IgD-negative memory B cell (primary cell): ENCODE measurements at regions not wholly inside any gene's neighbourhood (a gene's known extent, or its start where the extent isn't known, plus 50 kb on each side); places are given as distances from the start of the nearest gene placed in this dataset.

Source experiments
- H3K27ac Mint-ChIP-seq, 3 donors: one replicate each; pipeline ENCODE4 v1.8.0; 2020 to 2022; ENCODE audit warnings: mild to moderate bottlenecking in 3 of 3, mixed read lengths in 3 of 3, moderate library complexity in 1 of 3
- H3K27me3 Mint-ChIP-seq: one replicate; pipeline ENCODE4 v1.8.0; 2021; ENCODE audit warnings: mixed read lengths
- H3K36me3 Mint-ChIP-seq: one replicate; pipeline ENCODE4 v1.8.0; 2020; ENCODE audit warnings: mild to moderate bottlenecking, mixed read lengths
- H3K4me1 Mint-ChIP-seq, 3 donors: one replicate each; pipeline ENCODE4 v1.8.0; 2020 to 2022; ENCODE audit warnings: mixed read lengths in 3 of 3, mild to moderate bottlenecking in 1 of 3
- H3K4me3 Mint-ChIP-seq, 4 donors: one replicate each; pipeline ENCODE4 v1.8.0; 2020 to 2022; ENCODE audit warnings: mild to moderate bottlenecking in 4 of 4, mixed read lengths in 4 of 4, moderate library complexity in 3 of 4
- H3K9me3 Mint-ChIP-seq, 3 donors: one replicate each; pipeline ENCODE4 v1.8.0; 2020 to 2021; ENCODE audit warnings: mixed read lengths in 3 of 3, mild to moderate bottlenecking in 1 of 3

DNA sequence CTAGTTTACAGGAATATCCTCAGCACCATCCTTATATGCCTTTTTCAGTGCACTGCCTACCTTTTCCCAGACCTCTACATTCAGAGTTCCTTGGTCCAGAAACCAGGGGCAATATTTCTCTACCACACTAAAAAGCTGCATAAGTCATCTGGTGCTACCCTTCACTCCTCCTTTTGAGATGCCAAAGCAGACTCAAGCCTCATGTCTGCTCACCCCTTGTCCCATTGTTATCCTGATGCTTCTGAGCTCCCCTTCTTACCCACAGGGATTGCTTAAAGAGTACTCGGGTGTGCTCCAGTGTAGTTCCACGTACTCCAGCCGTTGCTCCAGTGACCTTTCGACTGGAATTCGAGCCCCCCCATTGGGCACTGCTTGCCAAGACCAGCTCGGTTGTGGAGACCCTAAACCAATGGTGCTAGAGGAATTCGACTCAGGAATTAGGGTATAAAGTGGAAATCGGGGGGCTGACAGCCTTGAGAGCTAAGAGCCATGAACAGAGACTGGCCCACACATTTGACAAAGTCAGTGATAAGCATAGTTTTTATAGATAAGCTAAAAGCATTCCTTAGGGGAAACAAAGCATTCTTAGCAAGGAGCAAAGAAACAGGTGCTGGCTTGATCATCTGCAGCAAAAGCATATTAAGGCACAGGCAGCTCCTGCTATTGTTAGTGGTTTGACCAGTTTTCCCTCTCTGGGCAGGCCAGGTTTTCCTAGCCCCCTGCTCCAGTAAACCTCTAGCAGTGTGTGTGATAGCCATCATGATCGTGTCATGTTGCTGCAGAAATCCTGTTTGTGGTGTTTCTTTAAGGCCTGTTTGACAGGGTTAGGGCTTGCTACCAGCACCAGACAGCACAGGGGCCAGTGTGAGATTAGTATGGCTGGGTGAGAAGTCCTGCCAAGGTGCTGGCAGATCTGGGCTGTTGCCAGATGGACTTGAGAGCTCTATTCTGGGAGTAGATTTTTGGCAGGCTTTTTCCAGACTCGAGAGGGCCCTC lies 57.5 kb upstream of the WDR1 start:
- Mint-ChIP-seq H3K4me1 (no peaks in the 10 kb centered on the region), H3K27me3 (peaks cover 11% of the 10 kb centered on the region), H3K4me3 (no peak overlapping the region), H3K27ac (no peak overlapping the region), H3K36me3 (no peaks in the 10 kb centered on the region), H3K9me3 (no peaks in the 10 kb centered on the region)

DNA sequence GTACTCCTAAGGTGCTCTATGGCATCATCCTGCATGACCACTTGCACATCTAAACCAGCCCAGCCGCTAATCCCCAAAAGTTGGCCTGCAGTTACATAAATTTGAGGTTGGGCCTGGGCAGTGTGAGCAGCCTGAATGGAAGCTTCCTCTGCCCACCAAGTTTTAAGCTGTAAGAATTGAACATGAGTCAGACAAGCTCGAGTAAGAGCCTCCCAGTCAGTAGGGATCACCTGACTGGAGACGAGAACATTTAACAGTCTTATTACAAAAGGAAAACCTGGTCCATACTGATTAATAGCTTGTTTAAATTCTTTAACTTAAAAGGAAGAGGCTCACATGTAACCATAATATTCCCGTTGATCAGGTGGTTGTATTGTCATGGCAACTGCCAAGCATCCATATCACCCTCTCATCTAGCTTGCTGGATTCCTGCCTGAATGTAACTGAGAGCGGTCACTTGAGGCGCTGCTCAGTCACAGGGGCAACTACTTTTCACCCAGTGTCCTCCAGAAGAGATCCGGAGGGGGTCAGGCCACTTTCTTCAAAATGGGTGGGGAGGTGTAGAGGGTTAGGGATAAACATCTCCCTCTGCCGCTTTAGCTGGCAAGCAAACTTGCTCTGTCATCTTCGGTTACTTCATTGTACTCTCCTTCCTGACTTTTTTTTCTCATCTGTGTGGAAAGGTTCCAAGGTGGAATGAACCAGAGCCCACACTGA lies 56.6 kb upstream of the WDR1 start:
- no peaks in the 10 kb centered on the region for H3K36me3 Mint-ChIP-seq
- H3K9me3 Mint-ChIP-seq: no peaks in the 10 kb centered on the region
- H3K27me3 Mint-ChIP-seq: peaks cover 9% of the 10 kb centered on the region
- no peak overlapping the region for H3K27ac Mint-ChIP-seq
- no peaks in the 10 kb centered on the region for H3K4me1 Mint-ChIP-seq
- no peak overlapping the region for H3K4me3 Mint-ChIP-seq

DNA sequence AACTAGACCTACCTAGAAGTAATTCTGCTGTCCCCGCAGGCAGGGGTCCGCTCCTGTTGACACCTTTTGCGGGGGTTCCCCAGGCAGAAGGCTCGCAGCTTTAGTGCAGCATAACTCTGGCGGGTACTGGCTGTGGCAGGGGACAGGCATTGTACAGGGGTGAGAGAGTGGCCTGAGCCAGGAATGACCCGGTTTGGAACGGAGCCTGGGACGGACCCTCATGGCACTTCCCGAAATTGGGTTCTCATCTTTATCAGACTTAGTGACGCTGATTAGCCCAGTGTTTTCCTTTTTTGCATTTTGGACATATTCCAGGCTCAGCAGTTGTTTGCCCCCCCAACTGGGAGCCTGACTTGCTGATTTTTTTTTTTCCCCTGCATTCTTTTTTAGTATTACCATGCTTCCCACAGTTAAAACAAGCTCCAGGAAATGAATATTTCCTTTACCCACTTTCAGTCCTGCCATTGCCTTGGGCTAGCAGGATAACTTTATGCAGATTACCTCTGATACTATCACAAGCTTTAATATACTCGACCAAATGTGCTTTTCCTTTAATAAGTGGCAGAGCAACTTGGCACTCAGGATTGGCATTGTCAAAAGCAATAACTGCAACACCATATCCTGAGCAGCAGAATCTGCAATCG lies 55.8 kb upstream of the WDR1 start:
- Mint-ChIP-seq H3K36me3 (no peaks in the 10 kb centered on the region), H3K27me3 (peaks cover 8% of the 10 kb centered on the region), H3K4me1 (no peaks in the 10 kb centered on the region), H3K9me3 (no peaks in the 10 kb centered on the region), H3K27ac (no peak overlapping the region), H3K4me3 (no peak overlapping the region)

DNA sequence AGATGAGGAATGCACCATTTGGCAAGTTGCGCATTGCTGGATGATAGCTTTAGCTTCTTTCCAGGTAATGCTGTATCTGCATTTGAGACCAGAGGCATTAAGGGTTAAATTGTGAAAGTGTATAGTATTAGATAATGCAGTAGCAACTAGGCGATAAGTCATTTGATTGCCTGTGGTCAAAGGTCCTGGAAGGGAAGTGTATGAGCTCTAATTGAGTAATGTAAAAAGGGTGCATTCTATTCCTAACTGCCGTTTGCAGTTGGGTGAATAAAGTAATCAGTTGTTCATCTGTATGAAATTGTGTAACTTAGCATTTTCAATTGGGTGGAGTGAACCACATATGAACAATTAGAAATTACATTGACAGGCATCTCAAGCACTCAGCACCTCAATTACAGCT lies 54.5 kb upstream of the WDR1 start:
- Mint-ChIP-seq H3K4me3 (no peak overlapping the region), H3K9me3 (no peaks in the 10 kb centered on the region), H3K27ac (no peak overlapping the region), H3K27me3 (peaks cover 8% of the 10 kb centered on the region), H3K36me3 (no peaks in the 10 kb centered on the region), H3K4me1 (no peaks in the 10 kb centered on the region)

DNA sequence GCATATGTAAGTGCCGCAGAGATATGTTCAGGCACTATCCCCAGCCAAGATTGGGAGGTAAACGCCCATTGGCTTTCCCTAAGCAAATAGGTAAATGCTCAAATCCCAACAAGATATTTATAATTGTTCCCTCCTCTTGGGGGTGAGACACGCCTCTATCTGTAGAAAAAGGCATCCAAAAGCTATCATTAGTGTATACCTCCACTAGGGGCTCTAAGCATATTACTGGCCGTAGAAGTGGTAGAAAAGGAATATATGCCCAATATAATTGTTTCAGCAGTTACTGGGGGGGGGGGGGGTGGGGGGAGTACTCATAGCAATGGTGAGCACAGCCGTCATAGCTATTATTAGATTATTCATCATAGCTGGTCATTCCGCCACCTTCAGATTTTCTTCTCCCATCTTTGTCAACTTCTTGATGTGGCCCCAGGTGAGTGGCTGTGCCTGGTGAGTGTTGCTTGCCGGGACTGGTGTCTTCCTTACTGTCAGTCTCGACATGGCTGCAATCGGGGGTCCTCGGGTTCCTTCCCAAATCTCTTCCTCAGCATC lies 53.3 kb upstream of the WDR1 start:
- peaks cover 6% of the 10 kb centered on the region for H3K27me3 Mint-ChIP-seq
- peaks cover 0 to 1% (median 0%) of the 10 kb centered on the region in 3 donors for H3K4me1 Mint-ChIP-seq
- H3K27ac Mint-ChIP-seq: no peak overlapping the region
- no peaks in the 10 kb centered on the region for H3K9me3 Mint-ChIP-seq
- no peak overlapping the region for H3K4me3 Mint-ChIP-seq
- no peaks in the 10 kb centered on the region for H3K36me3 Mint-ChIP-seq

- Mint-ChIP-seq H3K4me3 (no peak overlapping the region), H3K27me3 (peaks cover 8% of the 10 kb centered on the region), H3K4me1 (peaks cover 0 to 3% (median 0%) of the 10 kb centered on the region in 3 donors), H3K36me3 (no peaks in the 10 kb centered on the region), H3K27ac (no peak overlapping the region), H3K9me3 (no peaks in the 10 kb centered on the region)
Measured at GRCh38 chr4:10168151-10168550, 51.6 kb upstream of the WDR1 start.

- H3K27me3 Mint-ChIP-seq: peaks cover 7% of the 10 kb centered on the region
- H3K27ac Mint-ChIP-seq: no peak overlapping the region
- peaks cover 0 to 3% (median 0%) of the 10 kb centered on the region in 3 donors for H3K4me1 Mint-ChIP-seq
- no peaks in the 10 kb centered on the region for H3K9me3 Mint-ChIP-seq
- peaks cover 1% of the 10 kb centered on the region for H3K36me3 Mint-ChIP-seq
- no peak overlapping the region for H3K4me3 Mint-ChIP-seq
Measured at GRCh38 chr4:10167201-10167600, 50.6 kb upstream of the WDR1 start.
